Epidermal melanocyte (primary cell): ENCODE measurements at regions not wholly inside any gene's neighbourhood (a gene's known extent, or its start where the extent isn't known, plus 50 kb on each side); places are given as distances from the start of the nearest gene placed in this dataset.

Source experiments
- DNase-seq: peaks from one replicate; pipeline ENCODE4 v3.0.0; 2011; ENCODE audit warnings: low spot score; ENCODE audit not compliant: insufficient read length

DNA sequence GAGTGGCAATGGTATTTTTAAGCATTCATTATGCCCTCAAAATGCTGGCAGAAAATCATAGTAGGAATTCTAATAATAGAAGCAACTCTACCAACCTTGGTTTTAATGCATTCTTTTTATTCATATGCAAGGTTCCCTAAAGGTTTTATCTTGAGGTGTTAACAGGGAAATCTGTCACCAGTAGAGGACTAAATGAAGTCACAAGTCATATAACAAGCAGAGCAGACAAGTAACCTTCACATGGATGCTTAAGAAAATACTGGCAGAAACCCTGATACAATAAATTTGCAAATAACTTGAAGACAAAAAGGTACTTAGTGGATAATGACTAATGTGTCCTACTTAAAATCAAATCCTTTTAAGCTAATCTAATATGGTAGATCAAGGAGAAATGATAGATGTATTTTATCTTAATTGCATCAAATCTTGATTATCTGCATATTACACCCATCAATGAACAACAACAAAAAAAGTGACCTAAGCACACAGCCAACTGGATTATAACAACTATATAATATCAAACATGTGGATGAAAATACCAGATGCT is 73.3 kb downstream of the RFC3 start:
- DNase-seq, result no peak

DNA sequence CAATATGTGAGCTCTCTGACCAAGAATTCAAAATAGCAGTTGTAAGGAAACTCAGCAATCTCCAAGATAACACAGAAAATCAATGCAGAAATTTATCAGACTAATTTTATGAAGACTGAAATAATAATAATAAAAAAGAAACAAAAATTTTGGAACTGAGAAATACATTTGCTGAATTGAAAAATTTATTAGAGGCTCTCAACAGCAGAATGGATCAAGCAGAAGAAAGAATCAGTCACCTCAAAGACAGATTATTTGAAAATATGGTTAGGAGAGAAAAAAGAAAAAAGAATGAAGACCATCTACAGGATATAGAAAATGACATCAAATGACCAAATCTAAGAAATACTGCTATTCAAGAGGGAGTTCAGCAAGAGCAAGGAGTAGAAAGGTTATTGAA is 75.6 kb downstream of the RFC3 start:
- no peak for DNase-seq

DNA sequence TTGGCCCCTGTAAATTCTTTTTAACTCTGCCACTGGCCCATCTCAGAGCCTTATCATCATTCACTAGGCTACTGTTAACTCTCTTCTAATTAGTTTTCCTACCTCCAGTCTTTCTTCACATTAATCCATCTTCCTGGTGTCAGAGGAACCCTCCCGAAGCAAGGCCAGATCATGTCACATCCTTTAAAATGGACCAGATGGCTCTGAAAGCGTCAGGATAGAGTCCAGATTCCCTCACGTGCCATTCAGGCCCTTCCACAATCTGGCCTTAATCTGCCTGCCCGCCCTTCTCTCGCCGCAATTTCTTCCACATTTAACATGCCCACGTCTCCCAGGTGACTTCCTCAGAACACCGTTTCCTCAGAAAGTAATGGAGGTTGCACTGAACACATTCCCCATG is 86.5 kb downstream of the RFC3 start:
- no peak for DNase-seq

DNA sequence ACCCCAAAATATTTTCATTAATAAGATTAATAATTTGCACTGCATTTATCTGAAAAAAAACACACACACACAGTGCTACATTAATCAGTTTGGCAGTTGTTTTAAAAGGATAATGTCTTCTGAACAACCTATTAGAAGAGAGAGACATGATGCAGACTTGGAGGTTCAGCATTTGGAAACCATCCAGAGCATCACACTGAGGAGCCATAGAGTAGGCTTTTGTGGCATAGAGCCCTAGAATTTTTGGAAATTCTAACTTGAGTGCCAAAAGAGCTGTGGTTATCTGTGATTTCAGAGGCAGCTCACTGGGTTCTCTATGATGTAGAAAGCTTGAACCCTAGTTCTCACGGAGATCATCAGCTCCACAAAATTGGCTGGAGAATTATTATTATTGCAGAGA is 90.2 kb downstream of the RFC3 start:
- DNase-seq, result no peak

DNA sequence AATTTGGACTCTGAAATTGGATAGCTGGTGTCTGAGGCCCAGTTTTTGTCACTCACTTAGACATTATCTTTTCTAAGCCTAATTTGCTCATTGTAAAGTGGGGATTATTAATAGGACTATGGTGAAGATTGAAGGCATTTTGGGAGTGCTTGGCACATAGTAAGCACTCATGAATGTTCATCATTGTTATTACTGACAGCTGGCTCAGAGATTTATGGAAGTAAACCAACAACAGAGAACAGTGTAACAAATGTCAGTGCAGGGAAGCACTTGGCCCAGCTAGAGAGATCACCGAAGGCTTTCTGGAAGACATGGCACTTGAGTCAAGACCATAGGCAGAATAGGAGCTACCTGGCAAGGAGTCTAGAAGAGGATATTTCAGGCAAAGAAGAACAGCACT is 92.3 kb downstream of the RFC3 start:
- no peak for DNase-seq

DNA sequence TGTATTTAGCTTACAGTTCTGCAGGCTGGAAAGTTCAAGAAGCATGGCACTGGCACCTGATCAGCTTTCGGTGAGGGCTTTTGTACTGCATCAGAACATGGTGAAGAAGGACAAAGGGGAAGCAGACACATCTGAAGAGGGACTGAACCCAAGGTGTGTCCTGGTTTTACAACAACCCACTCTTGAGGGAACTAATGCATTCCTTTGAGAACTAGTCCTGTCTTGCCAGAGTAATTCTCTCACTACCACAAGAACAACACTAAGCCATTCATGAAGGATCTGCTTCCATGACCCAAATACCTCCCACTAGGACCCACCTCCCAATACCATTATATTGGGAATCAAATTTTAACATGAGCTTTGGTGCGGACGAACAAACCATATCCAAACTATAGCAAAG is 93.6 kb downstream of the RFC3 start:
- no peak for DNase-seq

DNA sequence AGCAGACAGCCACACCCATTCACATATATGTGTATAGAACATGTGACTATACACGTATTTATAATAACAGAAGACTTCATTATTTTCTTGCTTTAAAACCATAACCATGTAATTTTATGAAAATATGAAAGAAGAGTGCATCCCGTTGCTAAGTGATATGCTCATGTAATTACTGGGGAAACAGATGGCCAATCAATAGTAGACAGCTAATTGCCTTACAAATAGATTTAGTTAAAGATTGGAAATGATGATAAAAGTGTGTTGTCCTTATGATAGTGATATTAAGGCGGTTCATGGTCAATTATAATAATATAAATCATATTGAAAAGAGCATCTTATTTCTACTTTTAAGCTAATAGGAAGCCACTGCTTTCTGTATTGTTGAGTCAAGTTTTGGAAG is 95.9 kb downstream of the RFC3 start:
- no peak for DNase-seq

DNA sequence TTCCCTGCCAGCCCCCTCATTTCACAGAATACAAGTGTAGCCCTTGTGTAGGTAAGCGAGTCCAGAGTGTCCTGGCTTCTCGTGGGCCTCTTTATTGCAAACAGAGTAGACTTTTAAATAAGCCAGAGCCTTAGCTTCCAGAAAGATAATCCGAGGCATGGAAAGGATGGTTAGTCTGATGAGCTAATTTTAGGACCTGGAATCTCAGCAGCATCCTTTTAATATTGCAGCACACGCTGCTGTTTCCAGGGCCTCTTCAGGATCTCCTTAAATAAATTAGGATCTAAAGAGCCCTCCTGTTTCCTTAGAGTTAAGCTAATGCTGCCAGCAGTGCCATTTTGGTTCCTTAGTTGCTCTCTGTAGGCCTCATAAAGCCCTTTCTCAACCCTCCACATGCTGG is 99.2 kb downstream of the RFC3 start:
- DNase-seq, result no peak

DNA sequence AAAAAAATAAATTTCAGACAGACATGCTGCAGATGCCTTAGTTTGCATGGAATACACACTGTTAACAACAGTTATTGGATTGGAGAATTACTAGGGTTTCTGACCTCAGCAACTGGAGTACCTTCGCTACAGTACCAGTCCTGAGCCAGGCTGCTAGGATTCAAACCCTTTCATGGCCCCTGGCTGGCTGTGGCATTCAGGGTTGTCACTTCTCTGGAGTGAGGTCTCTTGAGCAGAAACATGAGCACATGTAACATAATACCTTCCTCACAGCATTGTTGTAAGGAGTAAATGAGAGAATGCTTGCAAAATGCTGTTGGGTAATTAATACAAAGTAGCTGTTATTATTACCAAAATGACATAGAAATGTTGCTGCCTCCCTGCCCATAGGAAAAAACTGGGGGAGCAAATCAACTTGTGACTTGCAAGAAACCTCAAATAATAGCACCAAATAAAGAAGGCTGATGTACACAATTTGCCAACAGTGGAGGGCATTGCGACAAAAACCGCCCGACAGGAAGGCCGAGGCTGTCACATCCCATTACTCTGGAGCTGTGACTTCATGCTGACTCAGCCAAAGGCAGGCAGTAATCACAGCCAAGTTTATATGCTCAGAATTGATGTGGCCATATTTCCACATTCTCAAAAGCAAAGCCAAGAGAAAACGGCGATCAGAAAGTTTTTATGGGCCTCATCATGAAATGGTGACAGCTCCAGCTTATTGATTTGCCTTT is 100.4 kb downstream of the RFC3 start:
- DNase-seq, result no peak

DNA sequence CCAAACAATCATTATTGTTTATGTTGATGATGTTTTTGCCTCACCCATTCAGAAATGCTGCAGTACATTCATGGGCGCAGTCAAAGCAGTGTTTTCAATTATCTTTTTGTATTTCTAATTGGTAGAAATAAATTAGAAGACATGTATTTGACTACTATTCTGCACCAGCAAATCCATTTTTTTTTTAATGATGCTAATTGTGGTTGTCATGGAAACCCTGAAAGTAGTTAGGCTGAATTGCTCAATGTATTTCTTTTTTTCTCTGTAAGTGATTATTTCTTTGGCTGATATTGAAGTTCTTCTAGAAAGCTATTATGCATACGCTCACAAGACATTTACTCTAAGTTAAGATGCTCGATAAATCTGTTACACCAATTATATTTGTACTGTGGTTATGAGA is 101.2 kb downstream of the RFC3 start:
- no peak for DNase-seq

DNA sequence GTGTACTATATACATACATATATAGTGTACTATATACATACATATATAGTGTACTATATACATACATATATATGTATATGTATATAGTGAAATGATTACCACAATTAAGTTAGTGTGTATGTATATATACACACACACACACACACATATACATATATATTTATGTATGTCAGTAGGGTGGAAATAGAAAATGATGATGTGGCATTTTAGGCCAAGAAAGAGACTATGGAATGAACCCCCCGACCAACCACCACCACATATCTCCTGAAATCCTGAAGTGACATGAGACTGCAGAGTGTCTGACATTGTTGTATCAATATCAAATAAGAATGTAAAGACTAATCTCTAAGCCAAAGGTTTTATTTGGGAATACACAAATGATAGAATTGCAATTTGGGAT is 107.6 kb downstream of the RFC3 start:
- no peak for DNase-seq

DNA sequence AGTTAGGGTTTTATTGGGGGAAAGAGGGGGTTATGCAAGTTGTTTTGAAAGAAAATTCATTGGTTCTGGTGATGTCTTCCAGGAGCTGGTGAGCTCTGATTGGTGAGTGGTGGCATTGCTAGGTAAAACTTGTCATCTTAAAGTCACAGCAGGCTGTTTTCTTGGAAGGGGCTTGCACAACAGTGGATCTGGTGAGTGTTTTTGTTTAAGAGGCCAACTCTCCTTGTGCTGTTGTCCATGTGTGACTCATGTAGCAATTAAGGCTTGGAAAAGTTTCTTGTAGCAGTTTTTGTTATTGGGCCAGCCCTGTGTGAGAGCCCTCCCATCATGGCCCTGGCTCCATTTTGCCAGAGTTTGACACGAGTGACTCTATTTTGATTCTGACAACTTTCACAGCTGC is 109.4 kb downstream of the RFC3 start:
- DNase-seq, result no peak

DNA sequence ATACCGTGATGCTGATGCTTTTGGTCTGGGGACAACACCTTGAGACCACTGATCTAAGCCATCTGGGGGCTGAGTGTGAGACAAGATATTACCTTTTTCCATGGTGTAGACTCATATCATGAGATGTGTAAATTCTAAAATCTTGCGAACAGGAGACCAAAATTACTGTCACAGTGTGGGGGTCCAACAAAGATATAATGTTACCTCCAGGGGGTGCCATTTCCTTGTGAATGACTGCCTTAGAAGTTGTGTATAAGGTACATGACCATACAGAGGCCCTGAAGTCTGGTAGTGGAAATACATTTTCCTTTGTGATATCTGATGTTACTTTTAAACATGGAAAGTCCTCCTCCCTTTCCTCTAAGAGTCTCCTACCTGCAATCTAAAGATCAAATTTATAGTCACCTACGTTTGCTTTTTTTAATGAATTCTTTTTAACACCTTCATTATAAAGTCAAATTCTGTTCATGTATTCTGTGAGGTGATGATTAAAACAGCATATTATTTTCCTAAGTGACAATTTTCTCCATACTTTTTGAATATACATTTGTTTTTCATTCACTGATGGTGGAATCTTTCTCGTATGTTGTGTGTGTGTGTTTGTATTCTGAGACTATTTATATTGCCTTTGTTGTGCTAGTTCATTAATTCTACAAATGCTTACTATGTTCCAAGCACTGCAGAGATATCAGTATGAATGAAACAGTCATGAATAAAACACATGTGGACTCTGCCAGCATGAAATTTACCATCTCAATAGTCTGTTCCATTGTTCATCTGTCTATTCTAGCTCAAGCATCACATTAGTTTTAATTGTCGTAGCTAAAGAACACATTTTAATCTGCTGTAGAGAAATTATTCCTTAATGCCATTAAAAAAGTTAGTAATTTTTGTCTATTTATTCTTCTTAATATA is 113.7 kb downstream of the RFC3 start:
- no peak for DNase-seq

DNA sequence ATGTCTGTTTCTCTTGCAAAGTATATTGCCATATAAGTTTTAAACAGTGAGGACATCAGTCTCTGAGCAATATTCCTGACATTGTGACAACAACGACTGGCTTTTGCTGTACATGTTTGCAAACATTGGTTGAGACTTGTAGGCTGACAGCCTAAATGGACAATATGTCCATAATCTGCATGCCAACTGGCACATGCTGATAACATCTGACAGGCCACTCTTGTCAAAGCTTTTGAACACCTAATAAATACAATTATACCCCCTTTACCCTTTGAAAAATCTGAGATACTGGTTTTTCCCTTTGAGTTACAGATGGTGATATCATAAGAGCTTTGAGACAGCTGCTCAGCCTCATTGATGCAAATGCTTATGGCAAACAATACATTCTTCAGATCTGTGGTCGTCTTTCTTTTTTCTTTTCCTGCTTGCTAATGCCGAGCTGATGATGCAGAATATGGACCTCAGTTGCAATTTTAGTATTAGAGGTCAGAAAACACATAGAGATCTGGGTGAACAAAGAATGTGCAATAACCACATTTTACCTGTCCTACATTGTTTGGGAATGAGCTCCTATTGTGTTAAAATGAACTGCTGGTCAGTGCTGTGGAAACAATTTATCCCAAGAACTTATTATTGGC is 114.9 kb downstream of the RFC3 start:
- no peak for DNase-seq

DNA sequence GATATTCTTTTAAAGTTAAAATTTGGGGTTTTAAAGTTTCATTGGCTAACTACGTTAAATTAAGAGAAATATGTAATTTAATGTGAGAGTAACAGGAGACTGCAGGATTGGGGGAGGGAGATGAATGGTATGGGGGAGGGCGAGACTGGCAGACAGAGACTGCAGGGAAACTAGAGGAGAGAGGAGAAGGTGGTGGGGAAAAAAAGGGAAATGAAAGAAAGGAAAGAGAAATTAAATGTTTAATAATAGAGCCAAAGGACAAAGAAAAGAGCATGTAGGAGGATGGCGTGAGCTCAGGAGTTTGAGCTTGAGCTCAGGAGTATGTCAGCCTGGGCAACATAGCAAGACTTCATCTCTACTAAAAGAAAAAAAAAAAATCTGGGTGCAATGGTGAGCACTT is 115.9 kb downstream of the RFC3 start:
- no peak for DNase-seq

DNA sequence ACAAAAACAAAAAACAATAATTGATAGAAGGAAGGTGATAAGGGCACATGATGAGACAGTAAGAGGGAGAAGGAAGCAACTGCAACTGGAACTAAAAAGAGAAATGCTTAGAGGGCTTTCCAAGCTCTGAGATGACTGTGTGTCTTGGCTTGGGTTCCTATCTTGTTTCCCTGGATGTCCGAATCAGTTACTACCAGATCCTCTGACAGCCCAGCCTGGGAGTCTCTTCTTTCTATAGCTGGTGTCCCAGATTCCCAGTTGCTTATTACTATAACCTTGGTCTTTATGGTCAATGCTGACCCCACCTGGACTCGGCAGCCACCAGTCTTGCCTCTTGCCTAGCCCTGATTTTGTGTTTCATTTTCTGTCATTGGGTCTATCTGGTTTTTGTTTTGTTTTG is 116.4 kb downstream of the RFC3 start:
- no peak for DNase-seq

DNA sequence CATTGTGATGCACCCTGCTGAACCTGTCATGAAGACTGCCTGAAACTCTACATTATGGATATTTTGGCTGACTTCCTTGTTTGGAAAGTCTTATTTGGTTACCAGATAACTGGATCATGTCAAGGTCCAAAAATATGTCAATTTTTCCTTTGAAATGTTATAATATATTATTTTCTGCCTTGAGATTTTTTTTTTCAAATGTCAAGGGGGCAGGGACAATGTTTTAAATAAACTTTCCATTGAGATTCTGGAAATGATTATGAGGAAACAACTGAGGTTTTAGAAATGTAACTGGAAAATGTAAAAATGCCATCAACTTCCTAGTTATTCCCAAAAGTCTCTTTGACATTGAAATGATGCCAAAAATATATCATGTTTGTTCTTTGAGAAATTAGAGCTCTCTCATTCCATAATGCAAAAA is 117.0 kb downstream of the RFC3 start:
- DNase-seq, result no peak

DNA sequence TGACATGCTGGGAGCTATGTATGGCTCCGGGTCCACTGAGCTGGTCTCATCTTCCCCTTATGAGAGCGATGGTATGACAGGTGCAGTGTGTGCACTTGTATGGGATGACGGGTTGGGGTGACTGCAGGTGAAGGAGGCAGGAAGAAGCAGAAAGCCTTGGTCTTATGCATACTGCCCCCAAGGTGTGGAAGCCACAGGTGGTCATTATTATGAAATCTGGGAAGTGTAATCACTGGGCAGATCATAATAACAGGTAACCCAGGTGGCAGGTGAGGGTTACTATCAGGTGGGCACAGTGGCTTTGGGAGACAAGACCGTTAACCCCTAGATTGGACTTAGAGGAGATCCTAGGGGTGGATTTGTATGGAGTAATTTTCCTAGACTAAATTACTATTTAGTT is 118.0 kb downstream of the RFC3 start:
- DNase-seq, result no peak

DNA sequence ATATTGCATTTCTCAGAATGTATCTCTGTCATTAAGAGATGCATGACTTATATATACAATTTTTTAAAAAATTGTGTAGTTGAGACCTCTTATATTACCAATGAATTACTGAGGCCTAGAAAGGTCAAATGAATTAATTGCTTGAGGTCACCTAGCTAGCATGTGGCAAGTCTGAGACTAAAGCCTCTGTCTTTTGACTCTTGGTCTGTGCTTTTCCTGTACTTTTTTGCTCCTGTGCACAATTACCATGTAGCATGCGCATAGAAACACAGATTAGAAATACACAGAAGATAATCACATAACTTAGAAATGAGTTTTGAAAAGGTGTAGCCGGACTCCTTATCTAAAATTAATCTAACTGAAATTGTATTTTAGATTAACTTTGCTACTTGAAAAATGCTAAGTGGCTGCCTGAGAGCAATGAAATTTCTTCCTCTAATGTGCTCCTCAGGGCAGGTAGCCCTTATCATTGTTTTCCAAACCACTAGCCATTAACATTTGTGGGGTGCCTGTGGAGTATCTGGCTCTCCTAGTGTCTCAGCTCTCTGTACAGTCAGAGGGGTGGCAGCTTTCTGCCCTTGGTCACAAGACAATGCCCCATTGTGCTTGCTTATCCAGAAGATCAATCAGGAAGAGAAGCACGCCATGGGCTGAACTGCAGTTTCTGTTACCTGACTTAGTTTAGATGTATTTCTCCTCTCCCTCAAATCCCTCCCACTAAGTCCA is 119.6 kb downstream of the RFC3 start:
- no peak for DNase-seq

DNA sequence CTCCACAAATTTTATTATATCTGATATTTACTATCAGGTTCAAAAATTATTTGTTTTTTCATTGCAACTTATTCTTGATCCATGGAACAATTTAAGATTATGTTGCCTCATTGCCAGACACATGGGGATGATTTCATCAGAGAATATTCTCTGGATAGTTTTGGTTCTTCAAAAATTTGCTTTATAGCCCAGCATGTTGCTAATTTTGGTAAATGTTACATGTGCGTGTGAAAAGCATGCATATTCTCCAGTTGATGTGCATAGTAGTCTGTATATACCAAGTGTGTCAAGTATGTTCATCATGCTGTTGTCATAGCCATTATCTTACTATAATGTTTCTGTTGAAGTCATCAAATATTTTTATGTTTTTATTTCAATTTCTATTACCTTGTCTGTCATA is 122.3 kb downstream of the RFC3 start:
- DNase-seq, result no peak

DNA sequence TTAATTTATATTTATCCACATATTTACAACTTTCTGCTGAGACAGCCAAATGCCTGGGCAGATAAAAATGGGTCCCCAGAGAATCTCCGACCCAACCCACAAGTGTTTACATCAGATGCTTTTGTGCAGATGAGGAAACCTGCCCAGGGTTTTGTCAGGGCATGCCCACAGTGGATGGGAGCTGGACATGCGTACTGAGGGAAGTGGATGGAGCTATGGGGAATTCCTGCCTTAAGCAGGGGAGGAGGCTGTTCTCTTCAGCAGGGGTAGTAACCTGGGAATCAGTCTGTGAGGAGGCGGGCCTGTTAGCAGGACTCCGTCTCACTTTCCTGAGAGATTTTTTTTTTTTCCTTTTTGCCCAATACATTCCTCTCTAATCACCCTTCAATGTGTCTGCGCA is 122.9 kb downstream of the RFC3 start:
- no peak for DNase-seq
